HG03097 (cell line): ENCODE measurements at regions not wholly inside any gene's neighbourhood (a gene's known extent, or its start where the extent isn't known, plus 50 kb on each side); places are given as distances from the start of the nearest gene placed in this dataset.

ENCODE experiments used
- ATAC-seq: cut with Tn5 transposase; IDR thresholded peaks from one replicate; pipeline ENCODE4 v1.9.1; 2021; ENCODE audit not compliant: unreplicated experiment, low FRiP score

GRCh38 chr2:15802657-15803542 lies 137.4 kb upstream of the MYCN start:
- no peak for ATAC-seq

DNA sequence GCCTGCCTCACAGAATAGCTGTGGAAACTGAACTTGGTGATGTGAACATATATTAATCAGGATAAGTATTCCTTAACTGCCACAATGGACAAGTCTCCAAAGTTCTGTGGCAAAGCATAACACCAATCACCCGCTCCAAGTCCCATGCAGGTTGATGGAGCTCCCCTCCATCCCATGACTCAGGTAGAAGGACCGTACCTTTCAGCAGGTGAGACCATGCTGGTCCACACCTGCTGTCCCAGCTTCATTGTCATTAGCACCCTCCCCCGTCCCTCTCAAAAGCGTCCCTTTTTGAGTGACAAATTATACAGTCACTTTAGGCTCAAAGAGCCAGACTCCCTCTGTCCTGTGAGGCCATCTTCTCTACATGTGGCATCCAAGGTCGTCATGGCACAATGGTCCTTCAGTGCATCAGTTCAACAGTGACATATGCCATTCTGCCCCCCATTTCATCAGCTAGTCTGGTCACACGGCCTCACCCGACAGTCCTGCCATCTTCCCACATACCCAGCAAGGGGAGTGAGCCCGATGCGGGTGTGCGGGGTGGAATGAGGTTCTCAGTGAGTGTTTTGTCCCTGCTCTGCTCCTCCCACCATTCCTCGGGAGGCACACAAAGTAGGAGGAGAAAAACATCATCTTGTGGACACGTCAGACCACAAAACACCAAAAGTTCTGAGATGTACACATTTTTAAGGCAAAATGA lies 136.7 kb upstream of the MYCN start:
- no peak for ATAC-seq

- no peak for ATAC-seq
Observed at GRCh38 chr2:15804246-15804619, 136.1 kb upstream of the MYCN start.

DNA sequence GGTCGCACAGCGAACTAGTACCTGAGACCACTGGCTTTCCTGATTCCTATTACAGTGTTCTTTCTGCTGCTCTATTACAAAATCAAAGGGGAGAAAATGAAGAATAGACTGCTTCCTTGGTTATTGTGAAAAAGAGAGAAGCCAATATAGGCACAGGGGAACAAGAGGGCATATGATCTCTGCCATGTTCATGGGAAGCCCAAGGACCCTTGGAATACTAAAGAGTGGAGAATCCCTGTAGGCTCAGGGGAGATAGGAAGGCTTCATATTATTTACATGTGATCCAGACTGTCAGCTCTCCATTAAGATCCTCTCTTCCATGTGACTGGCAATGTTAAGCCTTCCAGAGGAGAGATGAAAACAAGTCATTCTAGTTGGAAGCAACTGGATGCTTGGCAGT lies 135.7 kb upstream of the MYCN start:
- ATAC-seq: no peak

DNA sequence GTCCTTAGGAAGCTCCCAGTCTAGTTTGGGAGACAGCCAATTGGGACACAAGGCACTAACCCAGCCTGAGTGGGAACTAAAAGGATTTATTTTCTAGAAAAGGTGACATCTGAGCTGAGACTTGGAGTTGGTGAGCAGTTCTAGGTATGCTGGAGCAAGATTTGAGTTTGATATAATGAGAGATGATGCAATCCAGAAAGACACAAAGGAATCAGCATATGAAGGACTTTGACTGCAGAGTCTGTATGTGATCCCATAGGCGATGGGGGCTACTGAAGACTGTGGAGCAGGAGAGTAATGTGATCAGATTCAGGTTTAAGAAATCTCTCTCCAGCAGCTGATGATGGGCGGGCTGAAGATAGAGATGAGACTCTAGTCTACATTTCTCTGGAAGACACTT lies 135.1 kb upstream of the MYCN start:
- no peak for ATAC-seq

- no peak for ATAC-seq
Observed at GRCh38 chr2:15805772-15806171, 134.6 kb upstream of the MYCN start.

DNA sequence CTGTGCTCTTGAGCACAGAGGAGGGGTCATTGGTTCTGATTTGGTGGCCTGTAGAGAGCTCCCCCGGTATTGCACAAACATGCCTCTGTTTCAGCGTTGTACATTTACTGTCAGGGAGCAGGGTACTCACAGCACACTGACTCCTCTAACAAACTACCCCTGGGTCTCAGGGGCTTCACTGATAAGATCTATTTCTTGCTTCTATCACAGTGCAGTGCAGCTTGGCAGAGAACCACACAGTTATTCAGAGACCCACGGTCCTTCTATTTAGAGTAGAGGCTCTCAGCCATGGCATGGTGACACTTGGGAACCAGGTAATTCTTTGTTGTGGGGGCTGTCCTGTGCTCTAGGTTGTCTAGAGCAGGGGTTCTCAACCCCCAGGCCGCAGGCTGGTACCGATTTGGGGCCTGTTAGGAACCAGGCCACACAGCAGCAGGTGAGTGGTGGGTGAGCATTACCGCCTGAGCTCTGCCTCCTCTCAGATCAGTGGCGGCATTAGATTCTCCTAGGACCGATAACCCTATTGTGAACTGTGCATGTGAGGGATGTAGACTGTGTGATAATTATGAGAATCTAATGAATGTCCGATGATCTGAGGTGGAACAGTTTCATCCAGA lies 133.4 kb upstream of the MYCN start:
- no peak for ATAC-seq

GRCh38 chr2:15807418-15808203 lies 132.7 kb upstream of the MYCN start:
- ATAC-seq: no peak

- no peak for ATAC-seq
Observed at GRCh38 chr2:15808204-15808910, 132.0 kb upstream of the MYCN start.

GRCh38 chr2:15808944-15809343 lies 131.4 kb upstream of the MYCN start:
- no peak for ATAC-seq

DNA sequence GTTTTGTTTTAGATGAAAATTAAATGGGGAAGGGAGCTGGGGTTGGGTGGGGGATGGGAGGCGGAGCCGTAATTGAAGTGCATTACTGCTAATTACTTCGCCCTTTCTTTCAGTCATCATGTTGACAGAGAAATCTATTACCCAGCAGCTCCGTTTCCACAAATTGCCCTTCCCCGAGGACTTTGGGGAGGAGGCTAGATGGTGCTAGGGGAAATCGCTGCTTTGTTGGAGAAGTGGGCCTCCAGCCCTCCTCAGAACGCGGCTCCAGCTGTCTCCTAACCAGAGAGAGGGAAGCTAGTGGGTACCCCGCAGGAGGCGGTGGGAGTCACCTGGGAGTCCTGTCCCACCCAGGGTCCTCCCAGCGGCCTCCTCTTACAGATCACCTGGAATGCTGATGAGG lies 130.9 kb upstream of the MYCN start:
- no peak for ATAC-seq

DNA sequence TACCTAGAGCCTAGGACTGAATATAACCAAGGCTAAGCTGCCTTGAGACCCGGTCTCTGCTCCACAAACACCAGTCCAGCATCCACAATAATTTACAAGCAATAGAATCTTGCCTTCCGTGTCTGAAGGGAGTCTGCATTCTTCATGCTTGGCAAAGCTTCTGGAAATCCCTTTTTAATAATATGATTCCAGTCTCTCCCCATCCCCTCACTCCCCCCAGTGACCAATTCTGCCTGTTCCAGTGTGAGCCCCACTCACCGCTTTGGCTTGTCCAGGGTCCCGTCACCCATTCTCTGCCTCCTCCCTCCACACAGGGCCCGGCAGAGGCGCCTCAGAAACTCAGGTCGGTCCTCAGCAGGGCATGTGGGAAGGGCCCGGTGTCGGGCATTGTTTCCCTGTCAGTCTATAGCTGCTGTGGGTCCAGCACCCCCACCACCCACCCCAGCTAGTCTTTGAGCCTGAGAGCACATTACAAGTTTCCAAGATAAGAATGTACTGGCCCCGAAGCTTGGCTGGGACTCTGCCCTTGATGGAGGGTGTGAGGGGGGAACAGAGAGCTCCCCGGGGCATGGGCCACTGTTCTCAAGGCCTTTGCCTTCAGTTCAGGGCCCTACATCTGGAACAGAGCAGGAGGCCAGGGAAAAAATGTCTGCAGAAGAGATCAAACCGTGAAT lies 129.7 kb upstream of the MYCN start:
- ATAC-seq: no peak

DNA sequence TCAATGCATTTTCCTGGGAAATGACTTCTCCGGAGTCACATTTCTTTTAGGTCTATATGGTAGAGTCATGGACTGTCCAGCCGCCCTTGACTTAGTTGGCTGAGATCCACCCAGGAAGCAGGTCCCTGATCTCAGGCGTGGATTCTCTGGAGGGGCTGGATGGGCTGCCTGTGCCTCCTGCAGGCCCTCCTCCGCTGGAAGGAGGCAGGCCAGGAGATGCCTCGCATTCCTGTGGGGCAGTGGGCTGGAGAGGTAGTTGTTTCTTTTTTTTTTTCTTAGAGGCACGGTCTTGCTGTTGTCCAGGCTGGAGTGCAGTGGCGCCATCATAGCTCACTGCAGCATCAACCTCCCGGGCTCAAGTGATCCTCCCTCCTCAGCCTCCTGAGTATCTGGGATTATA lies 129.0 kb upstream of the MYCN start:
- ATAC-seq: no peak

- ATAC-seq: no peak
Observed at GRCh38 chr2:15812187-15812780, 128.1 kb upstream of the MYCN start.

DNA sequence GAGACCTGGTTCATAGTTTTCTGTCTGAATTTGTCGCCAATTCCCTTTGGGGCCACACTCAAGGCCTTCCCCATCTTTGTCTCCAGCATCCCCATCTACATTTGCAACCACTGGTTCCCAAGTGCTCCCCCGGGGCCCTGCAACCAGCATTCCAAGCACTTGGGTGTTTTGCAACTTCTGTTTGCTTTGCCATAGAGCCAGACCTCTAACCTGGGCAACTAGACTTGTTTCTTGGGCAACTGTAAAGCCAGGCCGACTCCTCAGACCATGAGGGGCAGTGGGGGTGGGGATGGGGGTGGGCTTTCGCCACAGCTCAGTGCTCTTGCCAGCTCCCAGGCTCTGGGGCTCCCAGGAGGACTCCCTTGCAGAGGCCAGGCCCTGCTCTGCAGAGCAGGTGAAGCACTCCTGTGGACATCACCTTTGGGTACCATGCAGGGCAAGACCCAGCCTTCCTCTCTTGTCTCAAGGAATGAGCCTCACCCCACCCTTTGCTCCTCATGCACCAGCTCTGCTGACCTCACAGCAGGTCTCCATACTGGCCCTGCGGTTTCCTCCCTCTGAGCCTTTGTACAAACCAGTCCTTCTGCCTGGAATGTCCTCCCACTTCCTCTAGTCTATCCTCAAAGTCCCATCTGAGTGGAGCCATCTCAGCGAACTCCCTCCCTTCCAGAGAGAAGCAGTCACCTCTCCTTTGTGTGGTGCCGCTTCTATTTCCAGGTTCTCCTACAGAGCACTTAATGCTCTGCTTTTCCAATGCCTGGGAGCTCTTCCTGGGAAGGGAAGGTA lies 126.7 kb upstream of the MYCN start:
- ATAC-seq: no peak

- ATAC-seq: no peak
Observed at GRCh38 chr2:15814403-15814802, 125.9 kb upstream of the MYCN start.

DNA sequence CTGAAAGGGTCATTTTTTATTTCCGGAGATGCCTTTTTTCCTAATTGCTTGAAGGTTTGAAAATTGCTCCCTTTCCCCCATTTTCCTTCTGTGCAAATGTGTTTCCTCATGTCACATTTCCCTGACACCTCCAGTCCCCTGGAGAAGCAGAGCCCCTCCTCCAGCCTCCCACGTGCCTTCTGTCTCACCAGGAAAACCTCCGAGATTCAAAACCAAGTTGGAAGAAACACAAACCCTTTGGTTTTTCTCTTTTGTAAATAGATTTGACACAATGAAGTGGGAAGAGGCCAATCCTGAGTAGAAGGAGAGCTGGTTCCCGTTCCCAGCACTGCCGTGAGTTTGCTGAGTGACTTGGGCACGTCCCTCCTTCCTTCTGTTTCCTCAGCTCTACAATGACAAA lies 125.4 kb upstream of the MYCN start:
- ATAC-seq: no peak

GRCh38 chr2:15816226-15816625 lies 124.1 kb upstream of the MYCN start:
- no peak for ATAC-seq
